ENCODE measurements at regions not wholly inside any gene's neighbourhood (a gene's known extent, or its start where the extent isn't known, plus 50 kb on each side); places are given as distances from the start of the nearest gene placed in this dataset.

DNA sequence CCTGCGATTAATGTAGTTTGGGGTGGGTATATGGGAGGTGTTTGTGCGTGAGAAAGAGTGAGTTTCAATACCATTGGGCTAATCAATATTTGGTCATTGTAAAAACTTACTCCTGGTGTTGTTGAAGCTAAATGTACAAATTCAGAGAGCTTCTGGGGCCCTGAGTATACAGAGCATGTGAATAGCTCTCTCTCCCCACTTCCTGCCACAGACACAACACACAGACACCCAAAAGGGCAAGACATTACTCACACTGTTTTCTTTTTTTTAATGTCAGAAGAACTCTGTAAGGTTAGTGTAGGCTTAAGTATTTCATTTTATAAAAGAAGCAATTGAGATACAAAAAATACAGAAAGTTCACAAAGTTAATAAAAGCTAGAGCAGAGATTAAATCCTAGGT is 151.3 kb upstream of the KCNIP4 start:
- DNase-seq, result no peak

DNA sequence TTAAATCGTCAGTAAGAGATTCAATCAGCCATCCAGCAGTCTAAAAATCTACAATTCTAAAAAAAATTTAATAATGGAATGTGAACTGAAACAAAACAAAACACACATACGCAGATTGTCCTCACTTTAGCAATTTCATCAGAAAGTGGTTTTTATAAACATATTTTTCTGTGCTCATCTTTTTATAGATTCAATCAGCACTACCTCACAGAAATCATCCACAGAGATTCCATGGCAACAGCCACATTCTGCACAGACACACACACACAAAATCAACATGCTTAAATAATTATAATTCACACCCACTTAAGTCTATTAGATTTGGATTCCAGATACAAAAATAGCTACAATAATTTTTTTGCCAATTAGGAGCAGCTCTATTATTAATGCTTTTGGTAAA is 149.0 kb upstream of the KCNIP4 start:
- DNase-seq, result no peak

DNA sequence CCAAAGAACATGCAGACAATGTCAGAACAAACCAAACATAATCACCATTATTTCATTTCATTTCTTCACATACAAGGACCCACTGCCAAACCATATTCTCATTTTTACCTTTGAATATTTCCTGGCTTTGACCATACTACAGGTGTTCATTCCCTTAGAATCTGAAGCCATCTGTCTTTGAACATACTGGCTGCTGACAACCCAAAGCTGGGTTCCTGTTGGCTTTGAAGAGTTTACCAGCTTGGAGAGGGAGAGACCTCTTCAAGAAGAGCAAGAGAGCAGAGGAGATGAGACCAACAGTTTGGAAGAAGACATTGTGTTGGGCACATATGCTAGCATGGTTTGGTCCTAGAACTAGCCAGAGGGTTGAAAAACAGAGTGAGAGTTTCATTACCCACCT is 145.6 kb upstream of the KCNIP4 start:
- no peak for DNase-seq

DNA sequence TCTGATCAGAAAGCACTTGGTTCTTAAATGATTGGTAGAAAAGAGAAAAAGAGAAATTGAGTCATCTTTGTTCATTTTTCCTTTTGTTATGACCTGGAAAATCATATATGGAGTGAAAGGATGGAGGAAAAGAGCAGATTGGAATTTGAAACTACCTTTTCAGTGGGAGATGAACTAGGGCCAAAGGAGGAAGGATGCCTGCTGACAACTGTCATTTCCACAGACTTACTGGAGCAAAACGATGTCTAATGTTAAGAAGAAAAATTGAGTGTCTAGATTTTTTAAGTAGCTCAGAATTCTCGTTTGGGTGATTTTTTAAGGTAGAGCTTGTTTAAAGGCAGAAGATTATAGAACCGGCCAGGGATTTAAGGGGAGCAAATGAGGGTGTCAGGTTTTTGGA is 144.6 kb upstream of the KCNIP4 start:
- DNase-seq, result no peak

DNA sequence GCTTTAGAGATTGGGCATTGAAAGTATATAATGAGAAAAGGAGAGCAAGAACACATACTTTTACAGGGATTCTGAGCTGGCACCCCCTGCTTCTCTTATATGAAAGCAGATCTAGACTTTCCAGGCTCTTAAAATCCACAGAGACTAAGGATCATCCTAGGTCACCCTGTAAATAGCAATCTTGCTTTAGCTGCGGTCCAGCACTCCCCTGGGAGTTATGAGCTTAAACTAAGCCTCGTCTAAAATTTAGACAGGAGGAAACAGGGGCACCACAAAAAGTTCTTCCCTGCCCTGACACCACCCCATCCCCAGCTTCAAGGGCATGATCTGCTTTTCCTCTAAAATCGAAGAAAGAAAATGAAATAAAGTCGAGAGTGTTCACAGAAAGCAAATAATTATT is 143.3 kb upstream of the KCNIP4 start:
- no peak for DNase-seq

DNA sequence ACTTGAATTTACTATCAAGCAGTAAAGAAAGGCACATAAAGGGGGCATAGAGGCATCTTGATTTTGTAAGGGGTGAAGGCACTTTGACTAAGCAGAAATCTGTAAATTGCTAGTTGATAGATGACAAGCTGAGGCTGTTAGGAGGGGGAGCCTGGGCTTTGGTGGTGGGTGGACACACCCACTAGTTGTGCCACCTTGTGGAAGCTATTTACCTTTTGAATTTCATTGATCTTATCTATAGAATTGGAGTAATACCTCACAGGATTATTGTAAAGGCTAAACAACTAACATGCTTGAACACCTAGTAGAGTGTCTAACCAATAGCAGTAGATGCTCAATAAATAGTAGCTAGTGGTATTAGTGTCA is 142.8 kb upstream of the KCNIP4 start:
- no peak for DNase-seq

DNA sequence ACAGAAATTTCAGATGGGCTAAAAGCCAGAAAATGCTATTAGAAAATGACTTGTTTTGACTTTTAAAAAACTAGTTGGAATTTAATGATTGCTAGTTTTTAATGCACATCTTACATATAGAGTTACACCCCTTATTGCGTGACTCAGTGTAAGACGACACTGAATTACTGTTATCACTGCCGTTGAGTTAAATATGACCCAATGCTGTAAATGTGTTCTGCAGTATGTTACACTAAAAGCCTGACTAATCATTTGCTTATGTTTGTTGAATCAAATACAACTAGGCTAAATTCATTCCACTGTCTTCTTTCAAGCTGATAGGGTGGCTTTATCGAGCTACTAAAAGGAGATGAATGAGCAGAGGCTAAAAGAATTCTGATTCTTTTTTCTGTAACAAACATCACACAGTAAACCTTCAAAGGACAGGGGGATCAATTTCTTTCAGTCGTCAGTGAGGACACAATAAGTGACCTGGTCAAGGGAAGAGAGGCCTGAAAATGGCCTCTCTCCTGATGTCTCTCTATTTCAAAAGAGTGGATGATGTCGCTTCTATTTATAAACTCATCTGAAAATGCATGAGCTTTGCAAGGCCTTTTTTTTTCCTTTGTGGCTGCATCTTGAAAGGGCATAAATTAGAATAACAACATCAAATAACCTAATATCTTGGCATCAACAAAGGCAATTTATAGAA is 142.2 kb upstream of the KCNIP4 start:
- DNase-seq, result no peak

DNA sequence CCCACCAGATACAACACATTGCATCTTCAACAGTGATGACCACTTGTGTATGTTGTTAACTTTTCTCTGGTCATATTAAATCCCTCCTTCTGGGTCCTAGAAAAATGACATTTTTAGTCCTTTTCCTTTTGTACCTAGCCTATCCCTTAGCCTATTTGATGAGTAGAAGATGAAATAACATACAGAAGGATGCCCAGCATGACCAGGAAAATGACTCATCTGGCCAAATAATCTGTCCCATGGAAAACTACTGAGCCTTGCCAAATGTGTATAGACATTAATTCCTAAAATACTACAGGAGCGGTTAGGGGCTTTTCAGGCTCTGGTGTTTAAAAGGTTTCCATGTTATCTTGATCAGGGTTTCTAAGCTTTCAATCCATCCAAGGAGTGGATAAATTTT is 129.0 kb upstream of the KCNIP4 start:
- DNase-seq, result no peak

DNA sequence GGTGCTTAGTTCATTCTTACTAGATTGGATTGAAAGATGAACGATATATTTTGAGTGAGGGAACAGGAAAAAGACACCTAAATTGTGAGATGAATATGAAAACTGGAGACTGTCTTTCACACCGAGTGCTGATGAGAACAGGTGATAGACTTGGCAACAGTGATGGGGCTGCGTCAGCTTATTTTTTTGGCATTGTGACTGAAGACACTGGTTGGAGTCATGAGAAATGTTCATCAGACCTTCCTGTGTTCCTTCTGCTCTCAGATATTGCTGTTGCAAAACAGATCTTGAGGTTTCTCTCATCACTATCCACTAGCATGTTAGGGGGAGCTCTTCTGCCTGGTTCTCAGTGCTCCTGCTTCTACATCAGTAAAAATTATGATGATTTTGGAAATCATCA is 124.2 kb upstream of the KCNIP4 start:
- no peak for DNase-seq

DNA sequence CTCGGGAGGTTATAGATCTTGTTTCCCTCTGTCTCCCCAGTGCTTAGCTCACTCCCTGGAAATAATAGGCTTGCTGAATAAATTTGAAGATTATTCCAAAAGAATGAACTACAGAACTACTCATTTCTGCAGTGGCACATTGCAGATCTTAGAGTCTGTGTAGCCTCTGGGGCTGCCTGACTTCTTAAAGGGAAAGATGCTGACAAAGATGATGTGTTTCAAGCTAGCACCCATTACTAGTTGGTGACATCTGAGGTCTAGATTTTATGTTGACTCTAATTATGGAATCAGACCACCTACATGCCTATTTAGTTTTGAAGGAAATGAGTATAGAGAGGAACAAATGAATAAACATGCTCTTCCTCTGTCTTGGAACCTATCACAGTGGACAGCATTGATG is 123.7 kb upstream of the KCNIP4 start:
- no peak for DNase-seq

DNA sequence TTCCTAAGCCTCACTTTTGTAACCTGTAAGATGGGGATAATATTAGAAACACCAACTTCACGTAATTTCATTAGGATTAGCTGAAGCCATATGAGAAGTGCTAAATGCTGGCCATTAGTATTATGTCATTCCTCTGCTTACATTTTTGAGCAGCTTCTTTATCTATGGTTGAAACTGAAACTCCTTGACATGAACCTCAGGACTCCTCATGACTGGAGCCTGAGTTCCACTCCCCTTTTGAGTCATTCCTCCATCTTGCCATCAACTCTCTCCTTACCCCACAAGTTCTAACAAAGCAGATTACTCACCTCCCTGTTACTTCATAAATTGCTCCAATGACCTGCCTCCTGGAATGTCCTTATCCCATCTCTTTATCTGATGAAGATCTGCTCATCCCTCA is 123.2 kb upstream of the KCNIP4 start:
- DNase-seq, result no peak

DNA sequence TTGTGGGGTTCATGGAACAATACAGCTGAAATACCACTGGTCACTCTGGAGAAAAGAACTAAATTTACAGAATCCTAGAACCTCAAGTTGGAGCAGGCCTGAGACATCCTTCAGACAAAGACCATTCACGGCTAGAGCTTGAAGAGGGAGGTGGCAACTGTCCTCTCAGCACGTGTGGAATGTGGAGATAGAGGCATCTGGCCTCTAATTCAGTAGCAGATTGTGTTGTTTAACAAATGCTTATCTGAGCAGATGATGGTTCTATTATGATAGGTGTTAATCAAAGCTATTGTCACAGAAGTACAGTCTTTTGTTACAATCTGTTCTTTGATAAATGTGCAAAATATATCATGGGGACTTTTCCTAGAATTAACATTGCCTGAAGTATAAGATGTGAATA is 121.7 kb upstream of the KCNIP4 start:
- no peak for DNase-seq

DNA sequence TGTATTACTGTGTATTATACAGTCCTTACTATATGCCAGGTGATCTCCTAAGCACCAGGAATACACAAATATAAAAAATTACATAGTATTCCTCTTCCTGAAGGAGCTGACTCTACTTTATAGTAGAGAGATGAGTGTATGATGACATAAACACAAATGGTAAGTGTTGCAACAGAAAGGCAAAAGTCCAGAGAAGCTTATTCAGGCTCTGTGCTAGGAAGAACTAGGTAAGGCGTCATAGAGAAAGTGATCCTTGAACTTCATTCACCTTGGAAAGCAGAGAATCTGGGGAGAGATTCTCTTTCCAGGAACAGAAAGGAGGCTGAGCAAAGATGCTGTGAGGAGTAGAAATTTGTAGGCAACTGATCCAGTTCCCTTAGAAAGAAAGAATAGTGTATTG is 115.0 kb upstream of the KCNIP4 start:
- no peak for DNase-seq

DNA sequence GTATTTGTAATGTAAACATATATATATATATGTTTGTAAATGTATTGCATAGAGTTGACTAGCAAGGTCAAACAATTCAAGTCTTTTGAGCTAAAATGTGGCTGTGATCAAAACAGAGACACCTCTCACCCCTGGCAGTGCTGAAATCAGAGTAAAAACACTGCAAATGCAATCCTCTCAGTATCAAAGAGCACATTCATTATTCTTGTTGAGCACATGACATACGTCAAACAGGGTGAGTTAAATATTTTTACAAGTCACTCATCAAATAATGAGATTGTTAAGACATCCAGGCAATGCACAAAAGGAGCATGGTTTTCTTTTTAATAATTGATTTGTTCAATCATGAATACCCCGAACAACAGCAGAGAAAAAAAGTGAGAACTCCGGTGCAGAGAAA is 114.1 kb upstream of the KCNIP4 start:
- DNase-seq, result no peak

DNA sequence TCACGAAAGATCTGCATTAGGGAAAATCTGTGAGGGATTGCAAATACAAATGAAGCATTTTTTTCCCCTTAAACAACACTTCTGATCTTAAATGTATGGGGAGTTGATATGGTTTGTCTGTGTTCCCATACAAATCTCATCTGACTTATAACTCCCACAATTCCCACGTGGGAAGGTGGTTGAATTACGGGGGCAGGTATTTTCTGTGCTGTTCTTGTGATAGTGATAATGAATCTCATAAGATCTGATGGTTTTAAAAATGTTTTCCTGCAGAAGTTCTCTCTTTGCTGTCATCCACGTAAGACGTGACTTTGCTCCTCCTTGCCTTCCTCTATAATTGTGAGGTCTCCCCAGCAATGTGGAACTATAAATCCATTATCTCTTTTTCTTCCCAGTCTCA is 107.4 kb upstream of the KCNIP4 start:
- no peak for DNase-seq

DNA sequence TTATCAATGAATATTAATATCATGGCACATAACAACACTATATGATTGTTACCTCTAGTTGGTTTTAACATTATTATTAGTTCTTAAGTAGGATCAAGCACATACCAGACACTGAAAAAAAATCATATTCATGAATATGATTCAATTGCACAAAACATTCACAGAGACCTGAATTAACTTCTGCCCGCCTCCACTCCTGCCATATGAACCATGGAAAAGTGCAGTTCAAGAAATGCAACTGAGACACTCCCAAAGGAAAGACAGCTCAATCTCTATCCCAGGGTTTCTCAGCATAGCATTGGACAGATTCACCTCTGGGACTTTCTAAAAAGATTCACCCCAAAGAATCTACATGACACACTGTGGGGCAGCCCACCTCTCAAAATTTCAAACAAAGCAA is 103.5 kb upstream of the KCNIP4 start:
- no peak for DNase-seq

DNA sequence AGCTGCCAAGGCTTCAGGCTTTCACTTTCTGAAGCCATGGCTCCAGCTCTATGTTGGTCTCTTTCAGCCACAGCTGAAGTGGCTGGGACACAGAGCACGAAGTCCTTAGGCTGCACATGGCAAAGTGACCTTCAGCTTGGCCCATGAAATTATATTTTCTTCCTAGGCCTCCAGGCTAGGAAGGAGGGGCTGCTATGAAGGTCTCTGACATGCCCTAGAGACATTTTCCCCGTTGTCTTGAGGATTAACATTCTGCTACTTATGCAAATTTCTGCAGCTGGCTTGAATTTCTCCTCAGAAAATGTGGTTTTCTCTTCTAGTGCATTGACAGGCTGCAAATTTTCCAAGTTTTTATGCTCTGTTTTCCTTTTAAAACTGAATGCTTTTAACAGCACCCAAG is 99.8 kb upstream of the KCNIP4 start:
- DNase-seq, result no peak

DNA sequence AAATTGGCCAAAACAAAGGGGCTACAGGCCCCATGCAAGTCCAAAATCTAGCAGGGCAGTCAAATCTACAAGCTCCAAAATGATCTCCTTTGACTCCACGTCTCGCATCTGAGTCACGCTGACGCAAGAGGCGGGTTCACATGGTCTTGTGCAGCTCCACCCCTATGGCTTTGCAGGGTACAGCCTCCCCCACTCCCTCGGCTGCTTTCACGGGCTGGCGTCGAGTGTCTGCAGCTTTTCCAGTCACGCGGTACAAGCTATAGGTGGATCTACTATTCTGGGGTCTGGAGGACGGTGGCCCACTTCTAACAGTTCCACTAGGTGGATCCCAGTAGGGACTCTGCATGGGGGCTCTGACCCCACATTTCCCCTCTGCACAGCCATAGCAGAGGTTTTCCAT is 99.2 kb upstream of the KCNIP4 start:
- no peak for DNase-seq

DNA sequence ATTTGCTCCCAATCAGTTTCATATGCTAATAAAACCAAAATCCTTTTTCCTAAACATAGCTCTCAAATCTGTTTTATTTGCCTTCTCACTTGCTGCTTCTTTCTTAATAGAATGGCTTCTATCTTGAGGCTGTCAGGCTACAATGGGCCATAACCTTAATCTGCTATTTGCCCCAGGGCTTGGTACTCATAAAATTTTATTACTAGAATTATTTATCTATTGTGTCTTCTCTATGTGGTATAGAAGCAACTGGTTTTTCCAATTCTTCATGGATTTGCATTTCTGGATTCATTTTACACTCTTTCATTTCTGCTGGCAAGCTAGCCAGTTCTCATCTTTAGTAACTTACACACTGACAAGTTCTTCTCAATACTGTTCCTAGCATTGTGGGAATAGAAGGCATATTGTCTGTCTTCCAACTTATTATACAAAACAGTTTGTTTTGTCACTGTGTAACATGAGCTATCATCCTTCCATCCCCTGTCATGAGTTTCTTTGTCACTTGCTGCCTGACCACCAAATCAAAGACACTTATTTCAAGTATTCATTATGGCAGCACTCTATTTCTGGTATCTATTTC is 96.6 kb upstream of the KCNIP4 start:
- no peak for DNase-seq

DNA sequence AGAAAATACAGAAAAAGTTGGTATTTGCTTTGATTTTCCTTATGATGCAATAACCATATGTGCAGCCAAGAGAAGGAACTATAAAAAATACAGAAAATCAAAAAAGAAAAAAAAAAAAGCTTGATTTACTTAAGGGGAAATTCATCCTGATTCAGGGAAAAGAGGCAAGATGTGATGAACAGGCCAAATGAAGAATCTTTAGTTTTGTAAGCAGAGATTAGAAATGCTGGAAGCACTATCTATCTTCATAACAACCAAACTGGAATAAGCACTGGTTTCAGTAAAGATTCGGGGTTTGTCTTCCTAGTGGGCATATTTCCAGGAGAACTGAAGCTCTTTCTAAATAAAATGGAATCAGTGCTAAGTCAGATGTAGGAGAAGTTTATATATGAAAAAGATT is 82.9 kb upstream of the KCNIP4 start:
- no peak for DNase-seq

DNA sequence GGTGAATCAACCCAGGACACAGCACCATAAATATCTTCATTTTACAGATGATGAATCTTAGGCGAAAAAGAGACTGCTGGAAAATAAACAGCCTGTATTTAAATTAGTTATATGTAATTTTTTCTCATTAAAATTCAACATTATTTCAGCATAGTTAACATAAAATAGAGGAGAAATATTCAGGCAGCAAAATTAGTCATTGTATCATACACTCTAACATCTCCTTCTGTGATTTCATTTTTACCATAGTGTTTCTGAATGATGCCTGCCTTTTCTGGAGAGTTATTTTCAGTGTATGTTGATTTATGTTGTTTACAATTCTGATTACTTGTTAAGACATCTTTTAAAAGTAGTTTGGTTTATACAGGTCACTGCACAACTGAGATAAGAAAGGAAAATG is 82.3 kb upstream of the KCNIP4 start:
- no peak for DNase-seq

DNA sequence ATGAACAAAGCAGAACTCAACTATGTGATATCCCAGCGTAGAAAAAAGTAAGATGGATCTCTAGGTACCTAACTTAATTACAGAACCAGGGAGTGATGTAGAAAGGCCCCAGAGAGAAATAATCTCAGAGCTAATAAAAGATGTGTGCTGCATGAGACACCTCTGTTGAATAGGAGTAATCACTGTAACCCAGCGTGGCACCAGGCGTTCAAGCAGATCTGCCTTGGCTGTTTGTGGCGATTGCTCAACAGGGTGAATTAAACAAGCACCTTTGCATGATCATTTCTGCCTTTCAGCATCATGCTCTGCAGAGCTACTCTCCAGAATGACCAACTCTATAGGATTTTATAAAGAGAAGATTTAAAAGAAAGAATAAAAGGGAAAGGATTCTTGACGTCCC is 81.7 kb upstream of the KCNIP4 start:
- DNase-seq, result no peak

DNA sequence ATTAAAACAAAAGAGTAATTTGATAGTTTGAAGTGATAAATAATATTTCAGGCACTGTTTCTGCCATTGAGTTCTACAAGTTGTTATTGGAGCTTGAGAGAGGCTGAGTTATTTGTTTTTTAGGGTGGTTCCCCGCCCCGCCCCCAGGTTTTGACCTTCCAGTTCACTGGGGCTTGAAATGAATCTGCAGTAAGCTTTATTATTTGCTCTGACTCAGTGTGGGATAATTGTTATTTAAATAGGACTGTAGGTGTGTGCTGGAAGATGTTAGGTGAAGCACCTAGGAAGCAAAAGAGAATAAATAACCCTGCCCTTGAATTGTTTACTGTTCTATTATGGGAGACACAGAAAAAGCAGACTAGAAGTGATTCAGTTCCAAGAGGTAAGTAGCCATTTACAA is 81.2 kb upstream of the KCNIP4 start:
- DNase-seq, result no peak

DNA sequence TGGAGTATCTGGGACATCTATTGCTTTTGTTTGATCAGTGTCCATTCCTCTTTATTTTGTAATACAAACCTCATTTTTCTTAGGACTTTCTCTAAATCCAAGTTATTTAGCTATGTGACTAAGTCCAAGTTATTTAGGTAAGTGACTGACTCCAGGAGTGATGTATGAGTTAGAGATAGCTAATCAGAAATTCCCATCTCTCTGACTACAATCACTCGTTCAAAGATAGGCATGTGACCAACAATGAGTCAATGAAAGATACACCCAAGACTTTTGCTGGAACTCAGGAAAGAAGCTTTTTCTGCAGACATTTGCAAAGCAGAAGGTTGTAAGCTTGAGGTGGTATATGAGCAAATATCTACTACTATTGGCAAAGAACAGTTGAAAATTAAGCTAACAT is 72.5 kb upstream of the KCNIP4 start:
- no peak for DNase-seq

DNA sequence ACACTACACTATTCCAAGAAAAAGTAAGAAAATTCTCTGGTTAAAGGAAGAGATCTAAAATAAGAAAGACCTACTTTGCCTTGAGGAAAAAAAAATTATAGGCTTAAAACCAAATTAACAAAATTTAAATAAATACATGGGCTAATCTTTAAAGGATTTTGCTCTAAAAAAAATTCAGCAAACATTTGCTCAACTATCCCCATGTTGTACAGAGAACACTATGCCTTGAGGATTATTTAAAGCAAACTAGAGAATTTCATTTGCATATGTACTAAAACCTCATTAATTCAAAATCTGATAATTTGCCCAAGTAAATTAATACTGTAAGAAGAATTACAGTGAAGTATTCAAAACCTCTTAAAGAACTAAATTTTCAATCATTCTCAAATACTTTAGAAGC is 71.6 kb upstream of the KCNIP4 start:
- no peak for DNase-seq

DNA sequence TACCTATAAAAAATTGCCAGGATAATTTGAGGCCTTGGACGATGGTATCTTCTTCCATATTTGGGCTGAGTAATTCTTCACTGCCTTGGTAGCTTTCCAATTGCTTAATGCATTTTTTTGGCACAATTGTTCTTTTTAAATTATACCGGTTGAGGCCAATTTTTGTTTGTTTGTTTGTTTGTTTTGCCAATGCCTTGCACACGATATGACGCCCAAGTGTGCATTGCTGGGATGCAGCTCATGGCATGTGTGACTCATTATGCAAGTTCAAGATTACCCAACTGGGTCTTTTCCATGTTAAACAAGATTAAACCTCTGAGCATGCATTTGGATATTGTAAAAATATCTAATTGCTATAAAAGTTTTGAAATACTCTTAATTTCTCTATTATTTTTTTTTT is 71.1 kb upstream of the KCNIP4 start:
- DNase-seq, result no peak

All from SHP77 treated with DMSO at 0.1 percent for 48 hours (cell line).